ENCODE measurements at regions not wholly inside any gene's neighbourhood (a gene's known extent, or its start where the extent isn't known, plus 50 kb on each side); places are given as distances from the start of the nearest gene placed in this dataset.
A peak's percentile ranks its signal among the peaks of the same experiment; 100 is the strongest.

DNA sequence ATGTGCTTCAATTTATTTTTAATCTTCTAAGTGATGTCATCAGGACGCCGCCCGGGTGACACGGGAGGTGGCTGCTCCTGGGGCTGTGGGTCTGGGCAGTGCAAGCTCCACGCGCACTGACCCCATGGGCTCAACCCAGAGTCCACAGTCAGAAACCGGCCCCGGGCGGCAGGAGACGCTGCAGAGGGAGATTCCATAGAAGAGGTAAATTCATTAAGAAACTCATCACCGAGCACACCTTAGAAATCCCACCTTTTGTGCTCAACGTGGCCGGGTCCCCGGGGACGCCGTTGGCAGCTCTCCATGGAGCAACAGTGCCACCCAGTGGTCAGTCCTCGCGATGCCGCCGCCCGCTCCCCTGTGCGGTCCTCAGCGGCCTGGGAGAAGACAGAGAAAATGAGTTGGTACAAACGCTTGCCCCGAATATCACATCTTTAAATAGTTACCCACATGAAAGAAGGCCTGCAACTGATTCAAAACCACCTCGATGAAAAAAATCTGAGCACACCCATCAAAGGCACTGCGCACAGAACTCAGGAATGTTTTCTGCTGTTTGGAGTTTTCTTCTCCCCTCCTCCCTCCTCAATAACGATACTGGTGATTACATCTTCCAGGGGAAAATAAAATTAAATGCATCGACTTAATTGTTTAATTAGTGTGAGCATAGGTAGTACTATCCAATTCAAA lies 92.6 kb downstream of the CMPK2 start (continued):
- TF ChIP-seq TEAD4 (IDR thresholded peaks at IDR 0.05; ENCODE audit: borderline replicate concordance, insufficient read depth) (no peak), FOXM1 (IDR thresholded peaks at IDR 0.05; ENCODE audit: low read depth) (no peak), SMC3 (IDR thresholded peaks at IDR 0.05; ENCODE audit: low read depth, low read length) (peak; percentile 88), EP300 (IDR thresholded peaks at IDR 0.05; ENCODE audit: borderline replicate concordance in 1 of 2, low read depth in 1 of 2, low read length in 1 of 2) (no peak), RXRA (IDR thresholded peaks at IDR 0.05; ENCODE audit: borderline replicate concordance, low read depth) (no peak), EZH2phosphoT487 (IDR thresholded peaks at IDR 0.05; ENCODE audit: borderline replicate concordance, low read depth) (no peak), POLR2AphosphoS5 (IDR thresholded peaks at IDR 0.05; ENCODE audit: low read depth, low read length) (no peak), RCOR1 (IDR thresholded peaks at IDR 0.05; ENCODE audit: low read length) (0 out of 2 replicates have a peak, but pooled peaks have one; percentile 19), RAD21 (IDR thresholded peaks at IDR 0.05; ENCODE audit: low read length) (peak; percentile 98), TCF12 (IDR thresholded peaks at IDR 0.05) (no peak), JUND (IDR thresholded peaks at IDR 0.05) (no peak), NRF1 (IDR thresholded peaks at IDR 0.05; ENCODE audit: low read depth, low read length) (no peak)
- TF ChIP-seq, protein P1, sequence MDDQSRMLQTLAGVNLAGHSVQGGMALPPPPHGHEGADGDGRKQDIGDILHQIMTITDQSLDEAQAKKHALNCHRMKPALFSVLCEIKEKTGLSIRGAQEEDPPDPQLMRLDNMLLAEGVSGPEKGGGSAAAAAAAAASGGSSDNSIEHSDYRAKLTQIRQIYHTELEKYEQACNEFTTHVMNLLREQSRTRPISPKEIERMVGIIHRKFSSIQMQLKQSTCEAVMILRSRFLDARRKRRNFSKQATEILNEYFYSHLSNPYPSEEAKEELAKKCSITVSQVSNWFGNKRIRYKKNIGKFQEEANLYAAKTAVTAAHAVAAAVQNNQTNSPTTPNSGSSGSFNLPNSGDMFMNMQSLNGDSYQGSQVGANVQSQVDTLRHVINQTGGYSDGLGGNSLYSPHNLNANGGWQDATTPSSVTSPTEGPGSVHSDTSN (IDR thresholded peaks at IDR 0.05): no peak
- TF ChIP-seq, protein P2, sequence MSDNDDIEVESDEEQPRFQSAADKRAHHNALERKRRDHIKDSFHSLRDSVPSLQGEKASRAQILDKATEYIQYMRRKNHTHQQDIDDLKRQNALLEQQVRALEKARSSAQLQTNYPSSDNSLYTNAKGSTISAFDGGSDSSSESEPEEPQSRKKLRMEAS (IDR thresholded peaks at IDR 0.05; ENCODE audit: low read depth): no peak

DNA sequence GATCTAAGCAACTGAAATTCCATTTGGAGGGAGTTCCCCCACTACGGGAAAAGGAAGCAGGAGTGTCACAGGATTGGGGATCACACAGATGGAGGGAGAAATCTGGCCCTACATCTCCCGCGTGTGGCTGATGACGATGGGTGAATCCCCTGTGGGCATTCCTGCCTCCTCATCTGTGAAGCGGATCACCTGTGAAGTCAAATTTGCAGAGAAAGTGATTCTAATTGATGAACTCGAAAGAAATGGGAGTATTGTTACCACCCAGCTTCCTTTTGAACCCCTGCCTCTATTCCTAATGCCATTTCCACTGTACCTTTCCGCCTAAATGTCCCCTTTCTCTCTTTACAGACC lies 92.0 kb downstream of the CMPK2 start:
- WGBS (ENCODE audit: low lambda C conversion rate): 49% methylated on average over 7 of the region's 7 CpGs
- no peak overlapping the region for H3K27ac ChIP-seq (ENCODE audit: low read depth in 2 of 2, low read length in 1 of 2)
- no peak overlapping the region for H3K9ac ChIP-seq
- H3K4me2 ChIP-seq: no peak overlapping the region; the same call in 1 of the 2 replicates
- DNase-seq: no peak
- H3K27me3 ChIP-seq (ENCODE audit: insufficient read depth): no peaks in the 10 kb centered on the region
- no peaks in the 10 kb centered on the region for H3K9me2 ChIP-seq
- POLR2A ChIA-PET: no interaction called here
- H3K4me3 ChIP-seq (ENCODE audit: low read depth in 2 of 2, low read length in 1 of 2): no peak overlapping the region
- H3K36me3 ChIP-seq (replicated peaks in 1 of 2; ENCODE audit: control insufficient read depth in 1 of 2, insufficient read depth in 2 of 2, low read length in 1 of 2): no peaks in the 10 kb centered on the region
- TF ChIP-seq NFIC (IDR thresholded peaks at IDR 0.05; ENCODE audit: borderline replicate concordance) (no peak), RXRA (IDR thresholded peaks at IDR 0.05; ENCODE audit: borderline replicate concordance, low read depth) (no peak)
- TF ChIP-seq, protein P3, sequence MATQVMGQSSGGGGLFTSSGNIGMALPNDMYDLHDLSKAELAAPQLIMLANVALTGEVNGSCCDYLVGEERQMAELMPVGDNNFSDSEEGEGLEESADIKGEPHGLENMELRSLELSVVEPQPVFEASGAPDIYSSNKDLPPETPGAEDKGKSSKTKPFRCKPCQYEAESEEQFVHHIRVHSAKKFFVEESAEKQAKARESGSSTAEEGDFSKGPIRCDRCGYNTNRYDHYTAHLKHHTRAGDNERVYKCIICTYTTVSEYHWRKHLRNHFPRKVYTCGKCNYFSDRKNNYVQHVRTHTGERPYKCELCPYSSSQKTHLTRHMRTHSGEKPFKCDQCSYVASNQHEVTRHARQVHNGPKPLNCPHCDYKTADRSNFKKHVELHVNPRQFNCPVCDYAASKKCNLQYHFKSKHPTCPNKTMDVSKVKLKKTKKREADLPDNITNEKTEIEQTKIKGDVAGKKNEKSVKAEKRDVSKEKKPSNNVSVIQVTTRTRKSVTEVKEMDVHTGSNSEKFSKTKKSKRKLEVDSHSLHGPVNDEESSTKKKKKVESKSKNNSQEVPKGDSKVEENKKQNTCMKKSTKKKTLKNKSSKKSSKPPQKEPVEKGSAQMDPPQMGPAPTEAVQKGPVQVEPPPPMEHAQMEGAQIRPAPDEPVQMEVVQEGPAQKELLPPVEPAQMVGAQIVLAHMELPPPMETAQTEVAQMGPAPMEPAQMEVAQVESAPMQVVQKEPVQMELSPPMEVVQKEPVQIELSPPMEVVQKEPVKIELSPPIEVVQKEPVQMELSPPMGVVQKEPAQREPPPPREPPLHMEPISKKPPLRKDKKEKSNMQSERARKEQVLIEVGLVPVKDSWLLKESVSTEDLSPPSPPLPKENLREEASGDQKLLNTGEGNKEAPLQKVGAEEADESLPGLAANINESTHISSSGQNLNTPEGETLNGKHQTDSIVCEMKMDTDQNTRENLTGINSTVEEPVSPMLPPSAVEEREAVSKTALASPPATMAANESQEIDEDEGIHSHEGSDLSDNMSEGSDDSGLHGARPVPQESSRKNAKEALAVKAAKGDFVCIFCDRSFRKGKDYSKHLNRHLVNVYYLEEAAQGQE (IDR thresholded peaks at IDR 0.05; ENCODE audit: low read depth, low read length): no peak
- H3K4me1 ChIP-seq (ENCODE audit: control insufficient read depth in 1 of 2, insufficient read depth in 2 of 2, low read depth in 1 of 2, low read length in 1 of 2): peaks cover 0 to 9% of the 10 kb centered on the region in 2 experiments; a peak in 1 of 4 replicates
- H2AFZ ChIP-seq (ENCODE audit: low read depth): no peak overlapping the region; the same call in 1 of the 2 replicates
- H4K20me1 ChIP-seq (ENCODE audit: insufficient read depth): no peaks in the 10 kb centered on the region
- H3K79me2 ChIP-seq (ENCODE audit: insufficient read depth): no peaks in the 10 kb centered on the region
- H3K9me3 ChIP-seq: no peaks in the 10 kb centered on the region; the same call in 1 of the 2 replicates
- CTCF ChIA-PET: interaction anchor here (0.6 to 3.6 kb wide), 19 partner anchors 8 to 1780 kb away, joined by 3 to 39 read pairs (median 4); partner anchors contain the start of gene SOX11
- no peaks in the 10 kb centered on the region for H3F3A ChIP-seq (replicated peaks; ENCODE audit: insufficient read depth)

Measured in SK-N-SH (cell line).